Caco-2 (cell line): ENCODE measurements at regions not wholly inside any gene's neighbourhood (a gene's known extent, or its start where the extent isn't known, plus 50 kb on each side); places are given as distances from the start of the nearest gene placed in this dataset.

Experiments used
- BruUV-seq: library from RNA; stranded (reverse); fragments of 400-500 nt; replicated peaks from 2 replicates; lab custom pipeline; 2021; lab: Mats Ljungman, UMichigan
- CTCF ChIA-PET: fragments of 300-600 bp; sonication (Branson Sonifier 250); formaldehyde crosslinking; loops from one replicate; lab custom pipeline; 2022; ENCODE audit warnings: antibody characterized with exemption; lab: Charles Lee
- POLR2A ChIA-PET: fragments of 300-600 bp; sonication (Branson Sonifier 250); formaldehyde crosslinking; loops from one replicate; lab custom pipeline; 2022; ENCODE audit warnings: antibody characterized with exemption; lab: Charles Lee
- DNase-seq, 2 experiments: peaks; one replicate each; pipeline versions ENCODE4 v3.0.0 to v3.0.0-alpha.2; 2020 to 2022
- H3K27me3 ChIP-seq: replicated peaks from 2 replicates; pipeline ENCODE4 v1.6.0; 2011; ENCODE audit warnings: low read length; ENCODE audit not compliant: control insufficient read depth, insufficient read depth
- H3K36me3 ChIP-seq: 2 replicates; pipeline ENCODE4 v1.5.1; 2011; ENCODE audit warnings: low read length; ENCODE audit not compliant: control insufficient read depth, insufficient read depth
- H3K4me1 ChIP-seq: fragments of 250-450 bp; sonication (Bioruptor Pico); 2 replicates; pipeline ENCODE4 v1.5.1; 2020; ENCODE audit warnings: mild to moderate bottlenecking
- H3K4me3 ChIP-seq: 2 replicates; pipeline ENCODE4 v1.5.1; 2011; ENCODE audit warnings: low read depth, mild to moderate bottlenecking, control low read depth, low read length
- H3K9me3 ChIP-seq: fragments of 250-450 bp; sonication (Bioruptor Pico); 2 replicates; pipeline ENCODE4 v1.5.1; 2020; ENCODE audit warnings: mild to moderate bottlenecking, moderate library complexity
- H3K27ac Mint-ChIP-seq: one replicate; pipeline ENCODE4 v1.8.0; 2022; ENCODE audit warnings: mixed read lengths; ENCODE audit not compliant: unreplicated experiment
- H3K27me3 Mint-ChIP-seq: one replicate; pipeline ENCODE4 v1.8.0; 2022; ENCODE audit warnings: mixed read lengths; ENCODE audit not compliant: insufficient read depth, unreplicated experiment
- H3K36me3 Mint-ChIP-seq: one replicate; pipeline ENCODE4 v1.8.0; 2022; ENCODE audit warnings: mild to moderate bottlenecking, mixed read lengths; ENCODE audit not compliant: insufficient read depth, unreplicated experiment
- H3K4me1 Mint-ChIP-seq: one replicate; pipeline ENCODE4 v1.8.0; 2022; ENCODE audit warnings: low read depth, mixed read lengths; ENCODE audit not compliant: unreplicated experiment
- H3K4me3 Mint-ChIP-seq: one replicate; pipeline ENCODE4 v1.8.0; 2022; ENCODE audit warnings: mild to moderate bottlenecking, moderate library complexity, mixed read lengths; ENCODE audit not compliant: unreplicated experiment
- H3K9me3 Mint-ChIP-seq: one replicate; pipeline ENCODE4 v1.8.0; 2022; ENCODE audit warnings: mixed read lengths; ENCODE audit not compliant: unreplicated experiment
- CTCF ChIP-seq, 2 experiments: fragments of 200-600 bp in 1 of 2; IDR thresholded peaks; 1 replicate in 1 of 2; 2 replicates in 1 of 2; pipeline versions ENCODE4 v1.5.1 to v1.8.0; 2011 to 2022; ENCODE audit warnings: antibody characterized with exemption in 1 of 2, control low read depth in 1 of 2, inconsistent platforms in 1 of 2, low read depth in 1 of 2, low read length in 1 of 2, mild to moderate bottlenecking in 1 of 2, moderate library complexity in 1 of 2; ENCODE audit not compliant: insufficient read depth in 1 of 2, severe bottlenecking in 1 of 2, unreplicated experiment in 1 of 2
- intact Hi-C: fragments of 100-400 bp; cut with micrococcal nuclease; formaldehyde crosslinking; loops from one replicate; pipeline ENCODE4 v1.10.0; 2022; ENCODE audit not compliant: unreplicated experiment

- H3K4me3 Mint-ChIP-seq: no peak overlapping the region
- H3K36me3 Mint-ChIP-seq: peaks cover 6% of the 10 kb centered on the region
- H3K9me3 Mint-ChIP-seq: no peaks in the 10 kb centered on the region
- ChIA-PET CTCF (no interaction called here), POLR2A (no interaction called here)
- no TSS peak for BruUV-seq
- no peaks in the 10 kb centered on the region for H3K27me3 Mint-ChIP-seq
- Histone ChIP-seq H3K4me1 (no peaks in the 10 kb centered on the region), H3K27me3 (no peaks in the 10 kb centered on the region), H3K9me3 (no peaks in the 10 kb centered on the region; the same call in 1 of the 2 replicates), H3K4me3 (no peak overlapping the region), H3K36me3 (no peaks in the 10 kb centered on the region)
- no peak for TF ChIP-seq CTCF (IDR thresholded peaks at IDR 0.05; ENCODE audit: insufficient read depth in 1 of 2, low read depth in 1 of 2, low read length in 1 of 2, severe bottlenecking in 1 of 2, unreplicated experiment in 1 of 2)
- intact Hi-C loops: loop anchor here (5.0 kb wide), 1 partner anchor 91 kb away; no protein-coding TSS in a partner anchor
- H3K4me1 Mint-ChIP-seq: no peaks in the 10 kb centered on the region
- H3K27ac Mint-ChIP-seq: no peak overlapping the region
- DNase-seq: no peak
Observed at GRCh38 chr6:169883316-169883715, 131.9 kb downstream of the ERMARD start.

- intact Hi-C loops: loop anchor here (5.0 kb wide), 1 partner anchor 90 kb away; no protein-coding TSS in a partner anchor
- DNase-seq: no peak
- Histone ChIP-seq H3K4me1 (no peaks in the 10 kb centered on the region), H3K27me3 (no peaks in the 10 kb centered on the region), H3K36me3 (no peaks in the 10 kb centered on the region), H3K4me3 (no peak overlapping the region), H3K9me3 (no peaks in the 10 kb centered on the region; the same call in 1 of the 2 replicates)
- Mint-ChIP-seq H3K27ac (no peak overlapping the region), H3K9me3 (peaks cover 12% of the 10 kb centered on the region), H3K27me3 (no peaks in the 10 kb centered on the region), H3K4me3 (no peak overlapping the region), H3K4me1 (no peaks in the 10 kb centered on the region), H3K36me3 (peaks cover 6% of the 10 kb centered on the region)
- BruUV-seq: no TSS peak
- no peak for TF ChIP-seq CTCF (IDR thresholded peaks at IDR 0.05; ENCODE audit: insufficient read depth in 1 of 2, low read depth in 1 of 2, low read length in 1 of 2, severe bottlenecking in 1 of 2, unreplicated experiment in 1 of 2)
- ChIA-PET POLR2A (no interaction called here), CTCF (no interaction called here)
Observed at GRCh38 chr6:169881976-169882375, 130.6 kb downstream of the ERMARD start.

- Mint-ChIP-seq H3K4me1 (no peaks in the 10 kb centered on the region), H3K4me3 (no peak overlapping the region)
- CTCF ChIA-PET: no interaction called here
Observed at GRCh38 chr6:169881398-169881797, 130.0 kb downstream of the ERMARD start.

More at GRCh38 chr6:169881398-169881797, 130.0 kb downstream of the ERMARD start:
- Histone ChIP-seq H3K36me3 (no peaks in the 10 kb centered on the region), H3K4me1 (no peaks in the 10 kb centered on the region), H3K9me3 (no peaks in the 10 kb centered on the region; the same call in 1 of the 2 replicates), H3K27me3 (no peaks in the 10 kb centered on the region), H3K4me3 (no peak overlapping the region)
- Mint-ChIP-seq H3K36me3 (peaks cover 6% of the 10 kb centered on the region), H3K27me3 (no peaks in the 10 kb centered on the region), H3K9me3 (peaks cover 13% of the 10 kb centered on the region), H3K27ac (no peak overlapping the region)
- no peak for TF ChIP-seq CTCF (IDR thresholded peaks at IDR 0.05; ENCODE audit: insufficient read depth in 1 of 2, low read depth in 1 of 2, low read length in 1 of 2, severe bottlenecking in 1 of 2, unreplicated experiment in 1 of 2)
- DNase-seq: no peak
- intact Hi-C loops: loop anchor here (5.0 kb wide), 1 partner anchor 89 kb away; no protein-coding TSS in a partner anchor
- BruUV-seq: no TSS peak
- POLR2A ChIA-PET: no interaction called here
